GM23248 (cell line): ENCODE measurements at regions not wholly inside any gene's neighbourhood (a gene's known extent, or its start where the extent isn't known, plus 50 kb on each side); places are given as distances from the start of the nearest gene placed in this dataset.

Experiments used
- DNase-seq: peaks from one replicate; pipeline ENCODE4 v3.0.0-alpha.2; 2015
- H2AFZ ChIP-seq: fragments of 200-600 bp; sonication (generic); 2 replicates; pipeline ENCODE4 v1.6.1; 2016; ENCODE audit warnings: antibody characterized with exemption
- H3F3A ChIP-seq: fragments of 200-600 bp; sonication (generic); 2 replicates; pipeline ENCODE4 v1.6.1; 2016; ENCODE audit warnings: mild to moderate bottlenecking, antibody characterized with exemption, mixed run types; ENCODE audit not compliant: insufficient read depth
- H3K27ac ChIP-seq: fragments of 200-600 bp; sonication (generic); 2 replicates; pipeline ENCODE4 v1.5.1; 2016; ENCODE audit warnings: mild to moderate bottlenecking
- H3K27me3 ChIP-seq: fragments of 200-600 bp; sonication (generic); replicated peaks from 2 replicates; pipeline ENCODE4 v1.6.1; 2016; ENCODE audit warnings: mild to moderate bottlenecking; ENCODE audit not compliant: insufficient read depth
- H3K36me3 ChIP-seq: fragments of 200-600 bp; sonication (generic); 2 replicates; pipeline ENCODE4 v1.6.1; 2016; ENCODE audit warnings: low read depth, mild to moderate bottlenecking
- H3K4me1 ChIP-seq: fragments of 200-600 bp; sonication (generic); 2 replicates; pipeline ENCODE4 v1.6.1; 2016; ENCODE audit warnings: mild to moderate bottlenecking; ENCODE audit not compliant: insufficient read depth
- H3K4me2 ChIP-seq: fragments of 200-600 bp; sonication (generic); one replicate; pipeline ENCODE4 v1.6.1; 2016; ENCODE audit warnings: mild to moderate bottlenecking; ENCODE audit not compliant: unreplicated experiment
- H3K4me3 ChIP-seq: fragments of 200-600 bp; sonication (generic); 2 replicates; pipeline ENCODE4 v1.5.1; 2016; ENCODE audit warnings: mild to moderate bottlenecking
- H3K79me2 ChIP-seq: fragments of 200-600 bp; sonication (generic); 2 replicates; pipeline ENCODE4 v1.6.1; 2016; ENCODE audit warnings: mild to moderate bottlenecking; ENCODE audit not compliant: insufficient read depth
- H3K9ac ChIP-seq: fragments of 200-600 bp; sonication (generic); 2 replicates; pipeline ENCODE4 v1.6.1; 2016; ENCODE audit warnings: mild to moderate bottlenecking
- H3K9me2 ChIP-seq: fragments of 200-600 bp; sonication (generic); 2 replicates; pipeline ENCODE4 v1.6.1; 2016; ENCODE audit warnings: mixed run types, mild to moderate bottlenecking, moderate library complexity; ENCODE audit not compliant: insufficient read depth
- H3K9me3 ChIP-seq: fragments of 200-600 bp; sonication (generic); one replicate; pipeline ENCODE4 v1.6.1; 2017; ENCODE audit warnings: low read depth
- H4K20me1 ChIP-seq: fragments of 200-600 bp; sonication (generic); 2 replicates; pipeline ENCODE4 v1.6.0; 2016; ENCODE audit not compliant: insufficient read depth
- EZH2 ChIP-seq: fragments of 200-600 bp; sonication (generic); IDR thresholded peaks from 2 replicates; pipeline ENCODE4 v1.6.1; 2018; ENCODE audit warnings: antibody characterized with exemption, mild to moderate bottlenecking; ENCODE audit not compliant: insufficient read depth, poor library complexity, severe bottlenecking
- EZH2phosphoT487 ChIP-seq: fragments of 200-600 bp; sonication (generic); IDR thresholded peaks from 2 replicates; pipeline ENCODE4 v1.6.1; 2018; ENCODE audit warnings: antibody characterized with exemption, moderate library complexity, mild to moderate bottlenecking, low read depth; ENCODE audit not compliant: insufficient read depth
- WGBS, 2 experiments: methylation state at CpG; one replicate each; pipeline ENCODE4 v1.1.6; 2015 to 2017; ENCODE audit warnings: low lambda C conversion rate in 2 of 2, low coverage in 1 of 2; ENCODE audit errors: missing lambda C conversion rate in 2 of 2; 5-methylcytosine and 5-hydroxymethylcytosine counted together
- in situ Hi-C: fragments of 300-500 bp; cut with MboI; formaldehyde crosslinking; loops from 2 replicates; pipeline ENCODE4 v1.15.0; 2020

- H3F3A ChIP-seq, result no peaks in the 10 kb centered on the region
- H4K20me1 ChIP-seq, result no peaks in the 10 kb centered on the region
- no peak overlapping the region for H3K27ac ChIP-seq
- H3K9me2 ChIP-seq, result no peaks in the 10 kb centered on the region
- TF ChIP-seq EZH2, result no peak
- TF ChIP-seq EZH2phosphoT487, result no peak
- in situ Hi-C loops, result no loop called here
- no peaks in the 10 kb centered on the region for H3K27me3 ChIP-seq
- no peaks in the 10 kb centered on the region for H3K9me3 ChIP-seq
- 23 to 31% methylated on average over 2 of the region's 2 CpGs for WGBS, 2 experiments
- no peak overlapping the region for H3K4me2 ChIP-seq
- no peak overlapping the region for H2AFZ ChIP-seq
- H3K9ac ChIP-seq, result no peak overlapping the region
- H3K4me1 ChIP-seq, result no peaks in the 10 kb centered on the region
- no peaks in the 10 kb centered on the region for H3K36me3 ChIP-seq
- no peaks in the 10 kb centered on the region for H3K79me2 ChIP-seq
- DNase-seq, result no peak
- H3K4me3 ChIP-seq, result no peak overlapping the region
Measured at GRCh38 chr10:120993089-120993488, 141.9 kb downstream of the WDR11 start.

- TF ChIP-seq EZH2, result no peak
- TF ChIP-seq EZH2phosphoT487, result no peak
- Histone ChIP-seq H3K4me1 (no peaks in the 10 kb centered on the region), H2AFZ (no peak overlapping the region), H3K79me2 (no peaks in the 10 kb centered on the region), H3K9me2 (no peaks in the 10 kb centered on the region), H3K9ac (no peak overlapping the region), H3K27me3 (no peaks in the 10 kb centered on the region), H3F3A (no peaks in the 10 kb centered on the region), H3K4me3 (no peak overlapping the region), H3K36me3 (no peaks in the 10 kb centered on the region), H3K4me2 (no peak overlapping the region), H3K27ac (no peak overlapping the region), H4K20me1 (no peaks in the 10 kb centered on the region), H3K9me3 (no peaks in the 10 kb centered on the region)
- no peak for DNase-seq
- WGBS, 2 experiments, result 30 to 33% methylated on average over 4 of the region's 4 CpGs
- in situ Hi-C loops, result no loop called here
Measured at GRCh38 chr10:120995768-120996167, 144.6 kb downstream of the WDR11 start.

- H3K27me3 ChIP-seq, result no peaks in the 10 kb centered on the region
- TF ChIP-seq EZH2phosphoT487 (no peak), EZH2 (no peak)
- 35% methylated on average over 9 of the region's 9 CpGs for WGBS, 2 experiments
- no peaks in the 10 kb centered on the region for H3K9me2 ChIP-seq
- no peaks in the 10 kb centered on the region for H3K36me3 ChIP-seq
- H3K79me2 ChIP-seq, result no peaks in the 10 kb centered on the region
- no peak overlapping the region for H2AFZ ChIP-seq
- no peaks in the 10 kb centered on the region for H3K9me3 ChIP-seq
- H3K4me1 ChIP-seq, result no peaks in the 10 kb centered on the region
- in situ Hi-C loops, result no loop called here
- no peak overlapping the region for H3K4me2 ChIP-seq
- DNase-seq, result no peak
- H3F3A ChIP-seq, result no peaks in the 10 kb centered on the region
- H3K27ac ChIP-seq, result no peak overlapping the region
- no peak overlapping the region for H3K9ac ChIP-seq
- no peak overlapping the region for H3K4me3 ChIP-seq
- no peaks in the 10 kb centered on the region for H4K20me1 ChIP-seq
Measured at GRCh38 chr10:120996456-120997034, 145.4 kb downstream of the WDR11 start.

GRCh38 chr10:120997313-120997712, 146.2 kb downstream of the WDR11 start:
- no peaks in the 10 kb centered on the region for H3F3A ChIP-seq
- WGBS, 2 experiments, result 25 to 54% methylated on average over 1 of the region's 1 CpG
- H3K9me2 ChIP-seq, result no peaks in the 10 kb centered on the region
- H3K27me3 ChIP-seq, result no peaks in the 10 kb centered on the region
- H3K4me2 ChIP-seq, result no peak overlapping the region
- H2AFZ ChIP-seq, result no peak overlapping the region
- no peaks in the 10 kb centered on the region for H3K4me1 ChIP-seq
- no peaks in the 10 kb centered on the region for H4K20me1 ChIP-seq
- H3K36me3 ChIP-seq, result no peaks in the 10 kb centered on the region
- H3K27ac ChIP-seq, result no peak overlapping the region
- DNase-seq, result no peak
- TF ChIP-seq EZH2 (no peak), EZH2phosphoT487 (no peak)
- no peaks in the 10 kb centered on the region for H3K9me3 ChIP-seq
- H3K9ac ChIP-seq, result no peak overlapping the region
- H3K79me2 ChIP-seq, result no peaks in the 10 kb centered on the region
- H3K4me3 ChIP-seq, result no peak overlapping the region
- in situ Hi-C loops, result no loop called here

GRCh38 chr10:120997756-120998155, 146.6 kb downstream of the WDR11 start:
- no peak overlapping the region for H2AFZ ChIP-seq
- H3K9me3 ChIP-seq, result no peaks in the 10 kb centered on the region
- H4K20me1 ChIP-seq, result no peaks in the 10 kb centered on the region
- H3K27me3 ChIP-seq, result no peaks in the 10 kb centered on the region
- no peaks in the 10 kb centered on the region for H3F3A ChIP-seq
- H3K4me2 ChIP-seq, result no peak overlapping the region
- H3K27ac ChIP-seq, result no peak overlapping the region
- no peak for DNase-seq
- no peaks in the 10 kb centered on the region for H3K9me2 ChIP-seq
- no peaks in the 10 kb centered on the region for H3K36me3 ChIP-seq
- no peaks in the 10 kb centered on the region for H3K79me2 ChIP-seq
- TF ChIP-seq EZH2, result no peak
- WGBS, 2 experiments, result 9 to 16% methylated on average over 3 of the region's 3 CpGs
- in situ Hi-C loops, result no loop called here
- no peak overlapping the region for H3K4me3 ChIP-seq
- H3K4me1 ChIP-seq, result no peaks in the 10 kb centered on the region
- H3K9ac ChIP-seq, result no peak overlapping the region
